ENCODE measurements at regions not wholly inside any gene's neighbourhood (a gene's known extent, or its start where the extent isn't known, plus 50 kb on each side); places are given as distances from the start of the nearest gene placed in this dataset.

DNA sequence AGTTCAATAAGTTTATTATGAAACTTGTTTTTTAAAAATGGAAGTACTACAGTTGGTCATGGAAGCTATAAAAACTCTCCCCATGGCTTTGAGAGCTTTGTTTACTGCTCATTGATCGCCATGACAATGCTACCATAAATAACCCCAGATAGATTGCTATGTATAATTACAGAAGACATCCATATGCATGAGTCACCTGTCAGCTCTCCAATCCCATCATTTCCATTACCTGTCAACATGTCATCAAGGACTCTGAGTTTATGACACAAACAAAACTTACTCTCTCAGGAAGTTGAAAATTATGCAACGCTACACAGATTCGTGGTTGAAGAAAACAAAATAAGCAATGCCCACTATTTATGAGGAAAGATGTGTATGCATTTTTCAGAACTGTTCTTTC, 144.4 kb downstream of the SEC23A start:
- in situ Hi-C loops (cut with MboI; ENCODE audit: low pct_unique_long_range_greater_than_20kb, low sequenced_read_pairs, unreplicated experiment) = no loop called here
- TF ChIP-seq, protein P1, sequence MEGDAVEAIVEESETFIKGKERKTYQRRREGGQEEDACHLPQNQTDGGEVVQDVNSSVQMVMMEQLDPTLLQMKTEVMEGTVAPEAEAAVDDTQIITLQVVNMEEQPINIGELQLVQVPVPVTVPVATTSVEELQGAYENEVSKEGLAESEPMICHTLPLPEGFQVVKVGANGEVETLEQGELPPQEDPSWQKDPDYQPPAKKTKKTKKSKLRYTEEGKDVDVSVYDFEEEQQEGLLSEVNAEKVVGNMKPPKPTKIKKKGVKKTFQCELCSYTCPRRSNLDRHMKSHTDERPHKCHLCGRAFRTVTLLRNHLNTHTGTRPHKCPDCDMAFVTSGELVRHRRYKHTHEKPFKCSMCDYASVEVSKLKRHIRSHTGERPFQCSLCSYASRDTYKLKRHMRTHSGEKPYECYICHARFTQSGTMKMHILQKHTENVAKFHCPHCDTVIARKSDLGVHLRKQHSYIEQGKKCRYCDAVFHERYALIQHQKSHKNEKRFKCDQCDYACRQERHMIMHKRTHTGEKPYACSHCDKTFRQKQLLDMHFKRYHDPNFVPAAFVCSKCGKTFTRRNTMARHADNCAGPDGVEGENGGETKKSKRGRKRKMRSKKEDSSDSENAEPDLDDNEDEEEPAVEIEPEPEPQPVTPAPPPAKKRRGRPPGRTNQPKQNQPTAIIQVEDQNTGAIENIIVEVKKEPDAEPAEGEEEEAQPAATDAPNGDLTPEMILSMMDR (IDR thresholded peaks at IDR 0.05; ENCODE audit: extremely low read depth, insufficient read depth, missing control alignments) = no peak
- no peak for DNase-seq (ENCODE audit: low spot score)

DNA sequence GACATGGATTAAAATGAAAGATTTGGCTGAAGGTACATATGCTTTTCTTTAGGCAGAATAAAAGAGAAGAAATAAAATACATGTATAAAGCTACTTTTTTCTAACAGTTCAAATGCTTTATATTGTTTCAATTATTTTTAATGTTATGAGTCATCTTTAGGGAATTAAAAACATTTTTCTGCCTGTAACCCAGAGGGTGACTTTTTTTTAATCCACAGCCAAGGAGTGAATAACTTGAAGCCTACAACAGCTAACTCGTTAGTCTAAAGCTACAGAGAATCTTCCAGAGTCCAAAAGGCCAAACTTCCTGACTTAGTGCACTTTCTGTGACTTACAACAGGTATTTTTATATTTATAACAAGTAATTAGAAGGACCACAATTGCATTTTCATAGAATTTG, 151.6 kb downstream of the SEC23A start:
- DNase-seq (ENCODE audit: low spot score) = no peak
- in situ Hi-C loops (cut with MboI; ENCODE audit: low pct_unique_long_range_greater_than_20kb, low sequenced_read_pairs, unreplicated experiment) = no loop called here
- TF ChIP-seq, protein P1 (IDR thresholded peaks at IDR 0.05; ENCODE audit: extremely low read depth, insufficient read depth, missing control alignments) = no peak

DNA sequence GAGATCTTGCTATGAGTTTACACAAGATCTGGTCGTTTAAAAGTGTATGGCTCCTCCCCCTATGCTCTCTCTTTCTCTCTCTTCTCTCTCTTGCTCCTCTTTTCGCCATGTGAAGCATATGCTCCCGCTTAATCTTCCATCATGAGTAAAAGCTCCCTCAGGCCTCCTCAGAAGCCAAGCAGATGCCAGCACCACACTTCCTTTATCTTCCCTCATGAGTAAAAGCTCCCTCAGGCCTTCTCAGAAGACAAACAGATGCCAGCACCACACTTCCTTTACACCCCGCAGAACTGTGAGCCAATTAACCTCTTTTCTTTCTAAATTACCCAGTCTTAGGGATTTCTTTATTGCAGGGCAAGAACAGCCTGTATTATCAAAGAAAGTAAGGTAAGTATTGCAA, 152.4 kb downstream of the SEC23A start:
- DNase-seq (ENCODE audit: low spot score) = no peak
- in situ Hi-C loops (cut with MboI; ENCODE audit: low pct_unique_long_range_greater_than_20kb, low sequenced_read_pairs, unreplicated experiment) = no loop called here
- TF ChIP-seq, protein P1 (IDR thresholded peaks at IDR 0.05; ENCODE audit: extremely low read depth, insufficient read depth, missing control alignments) = no peak

DNA sequence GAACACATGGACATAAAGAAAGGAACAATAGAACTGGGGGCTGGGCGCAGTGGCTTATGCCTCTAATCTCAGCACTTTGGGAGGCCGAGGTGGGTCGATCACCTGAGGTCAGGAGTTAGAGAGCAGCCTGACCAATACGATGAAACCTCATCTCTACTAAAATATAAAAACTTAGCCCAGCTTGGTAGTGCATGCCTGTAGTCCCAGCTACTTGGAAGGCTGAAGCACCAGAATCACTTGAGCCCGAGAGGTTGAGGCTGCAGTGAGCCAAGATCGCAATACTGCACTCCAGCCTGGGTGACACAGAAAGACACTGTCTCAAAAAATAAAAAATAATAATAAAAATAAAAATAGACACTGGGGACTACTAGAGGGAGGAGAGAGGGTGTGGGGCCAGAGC, 154.5 kb downstream of the SEC23A start:
- DNase-seq (ENCODE audit: low spot score) = no peak
- in situ Hi-C loops (cut with MboI; ENCODE audit: low pct_unique_long_range_greater_than_20kb, low sequenced_read_pairs, unreplicated experiment) = no loop called here
- TF ChIP-seq, protein P1 (IDR thresholded peaks at IDR 0.05; ENCODE audit: extremely low read depth, insufficient read depth, missing control alignments) = no peak

DNA sequence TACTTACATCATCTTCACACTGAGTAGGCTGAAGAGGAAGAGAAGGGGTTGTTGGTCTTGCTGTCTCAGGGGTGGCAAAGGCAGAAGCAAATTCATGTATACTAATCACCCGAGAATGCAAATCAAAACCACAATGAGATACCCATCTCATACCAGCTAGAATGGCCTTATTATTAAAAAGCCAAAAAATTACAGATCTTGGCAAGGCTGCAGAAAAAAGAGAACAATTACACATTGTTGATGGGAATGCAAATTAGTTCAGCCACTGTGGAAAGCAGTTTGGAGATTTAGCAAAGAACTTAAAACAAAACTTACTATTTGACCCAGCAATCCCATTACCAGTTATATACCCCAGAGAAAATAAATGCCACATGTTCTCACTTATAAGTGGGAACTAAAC, 154.9 kb downstream of the SEC23A start:
- no peak for DNase-seq (ENCODE audit: low spot score)
- TF ChIP-seq, protein P1 (IDR thresholded peaks at IDR 0.05; ENCODE audit: extremely low read depth, insufficient read depth, missing control alignments) = no peak
- in situ Hi-C loops (cut with MboI; ENCODE audit: low pct_unique_long_range_greater_than_20kb, low sequenced_read_pairs, unreplicated experiment) = no loop called here

DNA sequence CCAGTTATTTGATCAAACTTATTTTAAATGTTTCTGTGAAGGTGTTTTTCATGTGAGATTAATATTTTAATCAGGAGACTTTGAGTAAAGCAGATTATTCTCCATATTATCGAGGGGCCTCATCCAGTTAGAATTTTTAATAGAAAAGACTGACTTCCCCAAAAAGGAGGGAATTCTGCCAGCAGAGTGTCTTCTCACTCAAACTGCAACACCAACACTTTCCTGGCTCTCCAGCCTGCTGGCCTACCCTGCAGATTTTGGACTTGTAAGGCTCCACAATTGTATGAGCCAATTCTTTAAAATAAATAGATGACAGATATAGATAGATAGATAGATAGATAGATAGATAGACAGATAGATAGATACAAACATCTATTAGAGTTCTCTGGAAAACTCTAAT, 155.7 kb downstream of the SEC23A start:
- TF ChIP-seq, protein P1 (IDR thresholded peaks at IDR 0.05; ENCODE audit: extremely low read depth, insufficient read depth, missing control alignments) = no peak
- no peak for DNase-seq (ENCODE audit: low spot score)
- in situ Hi-C loops (cut with MboI; ENCODE audit: low pct_unique_long_range_greater_than_20kb, low sequenced_read_pairs, unreplicated experiment) = no loop called here

DNA sequence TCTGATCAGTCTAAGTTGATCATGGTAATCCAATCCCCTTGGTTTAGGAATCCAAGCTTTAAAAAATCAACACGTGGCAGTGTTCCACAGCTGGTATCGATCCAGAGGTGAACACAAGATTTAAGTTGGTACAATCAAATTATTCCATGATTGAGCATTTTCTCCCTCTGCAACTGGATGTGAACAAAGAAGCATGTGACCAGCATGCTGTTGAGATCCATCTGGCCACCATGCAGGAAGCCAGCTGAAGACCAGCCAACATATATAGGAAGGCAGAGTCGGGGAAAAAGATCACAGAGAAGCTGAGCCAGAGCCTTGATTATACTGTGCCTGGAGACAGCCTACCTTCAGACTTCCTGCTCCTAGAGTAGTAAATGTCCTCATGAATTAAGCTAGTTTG, 158.3 kb downstream of the SEC23A start:
- TF ChIP-seq, protein P1 (IDR thresholded peaks at IDR 0.05; ENCODE audit: extremely low read depth, insufficient read depth, missing control alignments) = no peak
- in situ Hi-C loops (cut with MboI; ENCODE audit: low pct_unique_long_range_greater_than_20kb, low sequenced_read_pairs, unreplicated experiment) = no loop called here
- DNase-seq (ENCODE audit: low spot score) = no peak
